ENCODE measurements at regions not wholly inside any gene's neighbourhood (a gene's known extent, or its start where the extent isn't known, plus 50 kb on each side); places are given as distances from the start of the nearest gene placed in this dataset.

DNA sequence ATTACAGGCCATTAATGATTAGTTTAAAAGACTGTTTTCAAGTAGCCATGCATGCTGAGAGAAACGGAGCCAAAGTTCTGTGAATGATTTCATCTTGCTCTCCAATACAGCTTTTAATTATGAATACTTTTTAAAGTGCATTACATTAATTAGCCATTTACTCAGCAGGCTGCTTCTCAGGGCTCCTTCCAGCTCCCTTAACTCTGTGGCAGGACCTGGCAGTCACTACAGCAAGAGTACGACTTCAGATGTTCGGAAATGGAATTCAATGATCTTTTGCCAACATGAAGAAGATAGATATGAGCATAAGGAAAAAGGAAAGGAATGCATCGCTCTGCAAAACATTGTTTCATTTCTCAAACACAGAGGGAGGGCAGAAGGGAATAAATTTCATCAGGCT, 987.2 kb downstream of the PDHA2 start:
- no peak overlapping the region for H2AFZ ChIP-seq (ENCODE audit: low read length)
- H4K20me1 ChIP-seq (ENCODE audit: insufficient read depth, low read length, poor library complexity, severe bottlenecking) = no peaks in the 10 kb centered on the region
- H3K4me3 ChIP-seq (ENCODE audit: low read length, poor library complexity, severe bottlenecking) = no peak overlapping the region
- no peaks in the 10 kb centered on the region for H3K27me3 ChIP-seq (ENCODE audit: insufficient read depth, low read length, poor library complexity, severe bottlenecking)
- no peaks in the 10 kb centered on the region for H3K9me3 ChIP-seq (ENCODE audit: insufficient read depth, low read depth, low read length)
- no peaks in the 10 kb centered on the region for H3K9me2 ChIP-seq (replicated peaks; ENCODE audit: low read depth, low read length)
- H3K9ac ChIP-seq (ENCODE audit: low read depth, low read length, poor library complexity, severe bottlenecking) = no peak overlapping the region
- no peak for TF ChIP-seq EZH2phosphoT487 (IDR thresholded peaks at IDR 0.05; ENCODE audit: borderline replicate concordance)
- TF ChIP-seq, protein P1, sequence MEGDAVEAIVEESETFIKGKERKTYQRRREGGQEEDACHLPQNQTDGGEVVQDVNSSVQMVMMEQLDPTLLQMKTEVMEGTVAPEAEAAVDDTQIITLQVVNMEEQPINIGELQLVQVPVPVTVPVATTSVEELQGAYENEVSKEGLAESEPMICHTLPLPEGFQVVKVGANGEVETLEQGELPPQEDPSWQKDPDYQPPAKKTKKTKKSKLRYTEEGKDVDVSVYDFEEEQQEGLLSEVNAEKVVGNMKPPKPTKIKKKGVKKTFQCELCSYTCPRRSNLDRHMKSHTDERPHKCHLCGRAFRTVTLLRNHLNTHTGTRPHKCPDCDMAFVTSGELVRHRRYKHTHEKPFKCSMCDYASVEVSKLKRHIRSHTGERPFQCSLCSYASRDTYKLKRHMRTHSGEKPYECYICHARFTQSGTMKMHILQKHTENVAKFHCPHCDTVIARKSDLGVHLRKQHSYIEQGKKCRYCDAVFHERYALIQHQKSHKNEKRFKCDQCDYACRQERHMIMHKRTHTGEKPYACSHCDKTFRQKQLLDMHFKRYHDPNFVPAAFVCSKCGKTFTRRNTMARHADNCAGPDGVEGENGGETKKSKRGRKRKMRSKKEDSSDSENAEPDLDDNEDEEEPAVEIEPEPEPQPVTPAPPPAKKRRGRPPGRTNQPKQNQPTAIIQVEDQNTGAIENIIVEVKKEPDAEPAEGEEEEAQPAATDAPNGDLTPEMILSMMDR (conservative IDR thresholded peaks at IDR 0.05; ENCODE audit: low read length) = no peak
- H3K4me2 ChIP-seq (ENCODE audit: low read depth, low read length, poor library complexity, severe bottlenecking) = no peak overlapping the region
- no peaks in the 10 kb centered on the region for H3K79me2 ChIP-seq (ENCODE audit: insufficient read depth, low read length)
- H3F3A ChIP-seq (ENCODE audit: low read depth) = no peaks in the 10 kb centered on the region
- H3K36me3 ChIP-seq (ENCODE audit: insufficient read depth, low read length) = no peaks in the 10 kb centered on the region
- H3K4me1 ChIP-seq (ENCODE audit: insufficient read depth, low read length, poor library complexity, severe bottlenecking) = no peaks in the 10 kb centered on the region

DNA sequence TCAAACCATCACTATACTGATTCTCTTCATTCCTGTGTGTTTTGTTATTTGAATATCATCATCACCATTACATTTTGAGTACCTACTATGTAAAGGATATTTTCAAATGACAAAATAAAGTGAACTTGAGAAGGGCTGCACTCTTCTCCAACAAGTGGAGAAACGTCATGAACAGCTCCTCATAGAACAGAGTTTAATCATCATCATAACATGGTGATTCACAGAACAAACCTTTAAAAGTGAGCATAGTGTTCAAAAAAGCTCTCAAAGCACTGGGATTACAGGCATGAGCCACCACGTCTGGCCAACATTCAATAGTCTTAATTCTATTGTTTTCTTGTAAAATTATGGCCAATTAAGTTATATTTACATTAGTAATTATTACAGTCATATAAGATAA, 993.9 kb downstream of the PDHA2 start:
- H3K9ac ChIP-seq (ENCODE audit: low read depth, low read length, poor library complexity, severe bottlenecking) = no peak overlapping the region
- H4K20me1 ChIP-seq (ENCODE audit: insufficient read depth, low read length, poor library complexity, severe bottlenecking) = no peaks in the 10 kb centered on the region
- H3K4me3 ChIP-seq (ENCODE audit: low read length, poor library complexity, severe bottlenecking) = no peak overlapping the region
- no peaks in the 10 kb centered on the region for H3K36me3 ChIP-seq (ENCODE audit: insufficient read depth, low read length)
- H3K9me3 ChIP-seq (ENCODE audit: insufficient read depth, low read depth, low read length) = no peaks in the 10 kb centered on the region
- H3K4me1 ChIP-seq (ENCODE audit: insufficient read depth, low read length, poor library complexity, severe bottlenecking) = no peaks in the 10 kb centered on the region
- H3K79me2 ChIP-seq (ENCODE audit: insufficient read depth, low read length) = no peaks in the 10 kb centered on the region
- no peaks in the 10 kb centered on the region for H3K9me2 ChIP-seq (replicated peaks; ENCODE audit: low read depth, low read length)
- no peaks in the 10 kb centered on the region for H3K27me3 ChIP-seq (ENCODE audit: insufficient read depth, low read length, poor library complexity, severe bottlenecking)
- no peak overlapping the region for H2AFZ ChIP-seq (ENCODE audit: low read length)
- TF ChIP-seq EZH2phosphoT487 (IDR thresholded peaks at IDR 0.05; ENCODE audit: borderline replicate concordance) = no peak
- TF ChIP-seq, protein P1 (conservative IDR thresholded peaks at IDR 0.05; ENCODE audit: low read length) = no peak
- no peak overlapping the region for H3K4me2 ChIP-seq (ENCODE audit: low read depth, low read length, poor library complexity, severe bottlenecking)
- H3F3A ChIP-seq (ENCODE audit: low read depth) = no peaks in the 10 kb centered on the region

DNA sequence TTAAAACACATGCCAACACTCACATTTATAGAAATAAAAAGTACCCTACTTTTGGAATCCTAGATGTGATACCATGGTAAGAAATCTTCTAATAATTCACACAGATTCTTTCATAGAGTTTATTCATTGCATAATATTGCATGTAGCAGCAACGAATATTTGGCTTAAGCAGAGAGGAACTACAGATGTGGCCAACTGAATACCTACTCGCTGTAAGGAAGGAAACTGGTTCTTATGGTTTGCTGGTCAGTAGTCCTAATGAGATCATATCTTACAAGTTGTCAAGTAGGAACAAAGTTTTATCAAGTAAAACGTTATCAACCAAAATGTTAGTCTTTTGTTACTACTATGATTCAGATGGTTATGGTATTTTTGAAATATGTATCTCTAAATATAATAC, 996.1 kb downstream of the PDHA2 start:
- TF ChIP-seq EZH2phosphoT487 (IDR thresholded peaks at IDR 0.05; ENCODE audit: borderline replicate concordance) = no peak
- TF ChIP-seq, protein P1 (conservative IDR thresholded peaks at IDR 0.05; ENCODE audit: low read length) = no peak
- Histone ChIP-seq H3K36me3 (ENCODE audit: insufficient read depth, low read length) (no peaks in the 10 kb centered on the region), H3K9me3 (ENCODE audit: insufficient read depth, low read depth, low read length) (no peaks in the 10 kb centered on the region), H4K20me1 (ENCODE audit: insufficient read depth, low read length, poor library complexity, severe bottlenecking) (no peaks in the 10 kb centered on the region), H3F3A (ENCODE audit: low read depth) (no peaks in the 10 kb centered on the region), H3K4me1 (ENCODE audit: insufficient read depth, low read length, poor library complexity, severe bottlenecking) (no peaks in the 10 kb centered on the region), H3K9ac (ENCODE audit: low read depth, low read length, poor library complexity, severe bottlenecking) (no peak overlapping the region), H3K4me3 (ENCODE audit: low read length, poor library complexity, severe bottlenecking) (no peak overlapping the region), H3K79me2 (ENCODE audit: insufficient read depth, low read length) (no peaks in the 10 kb centered on the region), H3K4me2 (ENCODE audit: low read depth, low read length, poor library complexity, severe bottlenecking) (no peak overlapping the region), H2AFZ (ENCODE audit: low read length) (no peak overlapping the region), H3K9me2 (replicated peaks; ENCODE audit: low read depth, low read length) (no peaks in the 10 kb centered on the region), H3K27me3 (ENCODE audit: insufficient read depth, low read length, poor library complexity, severe bottlenecking) (no peaks in the 10 kb centered on the region)
